Esophagus squamous epithelium (tissue), 4 donors: ENCODE measurements at regions not wholly inside any gene's neighbourhood (a gene's known extent, or its start where the extent isn't known, plus 50 kb on each side); places are given as distances from the start of the nearest gene placed in this dataset.

Experiments used
- POLR2A ChIP-seq, 4 donors: fragments of 450-650 bp; IDR thresholded peaks; one replicate each; pipeline ENCODE4 v1.6.1; 2017; ENCODE audit warnings: antibody characterized with exemption in 4 of 4, mild to moderate bottlenecking in 4 of 4, moderate library complexity in 3 of 4
- TF ChIP-seq, protein P1 (sequence below), 6 experiments: fragments of 450-650 bp in 4 of 6; fragments of 200-600 bp in 2 of 6; sonication (generic) in 2 of 6; IDR thresholded peaks; one replicate each; pipeline ENCODE4 v1.5.1; 2016 to 2019; ENCODE audit warnings: antibody characterized with exemption in 6 of 6, mild to moderate bottlenecking in 4 of 6, moderate library complexity in 4 of 6

DNA sequence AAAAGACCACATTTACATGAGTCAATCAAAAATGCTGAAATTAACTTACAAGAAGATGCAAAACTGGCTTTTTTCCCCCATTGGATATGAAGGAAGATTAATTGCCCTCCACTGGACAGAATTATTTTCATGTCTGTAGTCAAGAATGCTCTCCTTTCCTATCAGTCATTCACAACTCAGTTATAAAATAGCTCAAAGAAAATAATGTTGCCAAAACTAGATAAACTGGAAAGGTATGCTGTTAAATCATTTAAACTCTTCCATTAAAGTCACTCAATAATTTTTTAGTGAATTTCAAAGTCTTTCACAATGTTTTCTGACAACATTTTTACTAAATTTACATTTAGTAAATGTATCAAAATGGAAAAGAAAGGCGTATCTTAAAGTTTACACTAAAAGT is 384.5 kb downstream of the HGF start:
- TF ChIP-seq, protein P1, sequence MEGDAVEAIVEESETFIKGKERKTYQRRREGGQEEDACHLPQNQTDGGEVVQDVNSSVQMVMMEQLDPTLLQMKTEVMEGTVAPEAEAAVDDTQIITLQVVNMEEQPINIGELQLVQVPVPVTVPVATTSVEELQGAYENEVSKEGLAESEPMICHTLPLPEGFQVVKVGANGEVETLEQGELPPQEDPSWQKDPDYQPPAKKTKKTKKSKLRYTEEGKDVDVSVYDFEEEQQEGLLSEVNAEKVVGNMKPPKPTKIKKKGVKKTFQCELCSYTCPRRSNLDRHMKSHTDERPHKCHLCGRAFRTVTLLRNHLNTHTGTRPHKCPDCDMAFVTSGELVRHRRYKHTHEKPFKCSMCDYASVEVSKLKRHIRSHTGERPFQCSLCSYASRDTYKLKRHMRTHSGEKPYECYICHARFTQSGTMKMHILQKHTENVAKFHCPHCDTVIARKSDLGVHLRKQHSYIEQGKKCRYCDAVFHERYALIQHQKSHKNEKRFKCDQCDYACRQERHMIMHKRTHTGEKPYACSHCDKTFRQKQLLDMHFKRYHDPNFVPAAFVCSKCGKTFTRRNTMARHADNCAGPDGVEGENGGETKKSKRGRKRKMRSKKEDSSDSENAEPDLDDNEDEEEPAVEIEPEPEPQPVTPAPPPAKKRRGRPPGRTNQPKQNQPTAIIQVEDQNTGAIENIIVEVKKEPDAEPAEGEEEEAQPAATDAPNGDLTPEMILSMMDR (IDR thresholded peaks at IDR 0.05): no peak
- TF ChIP-seq POLR2A (IDR thresholded peaks at IDR 0.05): no peak
